Superior temporal gyrus (tissue), 1 donor: ENCODE measurements at regions not wholly inside any gene's neighbourhood (a gene's known extent, or its start where the extent isn't known, plus 50 kb on each side); places are given as distances from the start of the nearest gene placed in this dataset.
A peak's percentile ranks its signal among the peaks of the same experiment; 100 is the strongest.

Source experiments
- DNase-seq: peaks from one replicate; pipeline ENCODE4 v3.0.0-alpha.2; 2016; ENCODE audit errors: extremely low spot score

GRCh38 chr4:181728305-181728966 is 514.8 kb upstream of the TENM3 start:
- DNase-seq, result no peak

GRCh38 chr4:181731900-181732299 is 511.3 kb upstream of the TENM3 start:
- DNase-seq, result no peak

- no peak for DNase-seq
These were observed 505.5 kb upstream of the TENM3 start for GRCh38 chr4:181737744-181738143.

GRCh38 chr4:181739031-181739430 is 504.2 kb upstream of the TENM3 start:
- no peak for DNase-seq

GRCh38 chr4:181741513-181741912 is 501.7 kb upstream of the TENM3 start:
- no peak for DNase-seq

- DNase-seq, result no peak
These were observed 497.1 kb upstream of the TENM3 start for GRCh38 chr4:181745933-181746625.

GRCh38 chr4:181748581-181748980 is 494.6 kb upstream of the TENM3 start:
- DNase-seq, result no peak

GRCh38 chr4:181752516-181752915 is 490.7 kb upstream of the TENM3 start:
- DNase-seq, result no peak

- no peak for DNase-seq
These were observed 490.0 kb upstream of the TENM3 start for GRCh38 chr4:181753207-181753606.

GRCh38 chr4:181755846-181756245 is 487.4 kb upstream of the TENM3 start:
- DNase-seq, result no peak

- DNase-seq, result peak; percentile 31
These were observed 486.6 kb upstream of the TENM3 start for GRCh38 chr4:181756451-181757095.

GRCh38 chr4:181757098-181757497 is 486.1 kb upstream of the TENM3 start:
- DNase-seq, result no peak

GRCh38 chr4:181757910-181758660 is 485.1 kb upstream of the TENM3 start:
- DNase-seq, result peak; percentile 20

GRCh38 chr4:181760560-181760959 is 482.6 kb upstream of the TENM3 start:
- DNase-seq, result no peak

- no peak for DNase-seq
These were observed 482.0 kb upstream of the TENM3 start for GRCh38 chr4:181761156-181761555.

- no peak for DNase-seq
These were observed 477.1 kb upstream of the TENM3 start for GRCh38 chr4:181766061-181766548.

- no peak for DNase-seq
These were observed 472.2 kb upstream of the TENM3 start for GRCh38 chr4:181770971-181771370.

GRCh38 chr4:181775298-181775697 is 467.9 kb upstream of the TENM3 start:
- DNase-seq, result no peak

- no peak for DNase-seq
These were observed 466.7 kb upstream of the TENM3 start for GRCh38 chr4:181776264-181777054.

GRCh38 chr4:181777518-181777917 is 465.7 kb upstream of the TENM3 start:
- DNase-seq, result no peak

- no peak for DNase-seq
These were observed 458.3 kb upstream of the TENM3 start for GRCh38 chr4:181784881-181785280.
